Peyer's patch (tissue), 4 donors: ENCODE measurements at regions not wholly inside any gene's neighbourhood (a gene's known extent, or its start where the extent isn't known, plus 50 kb on each side); places are given as distances from the start of the nearest gene placed in this dataset.

Experiments
- POLR2A ChIP-seq, 2 donors: fragments of 450-650 bp; IDR thresholded peaks; one replicate each; pipeline ENCODE4 v1.5.1; 2017; ENCODE audit warnings: antibody characterized with exemption in 2 of 2, mild to moderate bottlenecking in 2 of 2, moderate library complexity in 2 of 2
- TF ChIP-seq, protein P1 (sequence below), 6 experiments: fragments of 450-650 bp in 4 of 6; fragments of 200-600 bp in 2 of 6; sonication (generic) in 1 of 6; IDR thresholded peaks; one replicate each; pipeline ENCODE4 v1.5.1; 2017 to 2019; ENCODE audit warnings: antibody characterized with exemption in 6 of 6, mild to moderate bottlenecking in 3 of 6, moderate library complexity in 1 of 6

DNA sequence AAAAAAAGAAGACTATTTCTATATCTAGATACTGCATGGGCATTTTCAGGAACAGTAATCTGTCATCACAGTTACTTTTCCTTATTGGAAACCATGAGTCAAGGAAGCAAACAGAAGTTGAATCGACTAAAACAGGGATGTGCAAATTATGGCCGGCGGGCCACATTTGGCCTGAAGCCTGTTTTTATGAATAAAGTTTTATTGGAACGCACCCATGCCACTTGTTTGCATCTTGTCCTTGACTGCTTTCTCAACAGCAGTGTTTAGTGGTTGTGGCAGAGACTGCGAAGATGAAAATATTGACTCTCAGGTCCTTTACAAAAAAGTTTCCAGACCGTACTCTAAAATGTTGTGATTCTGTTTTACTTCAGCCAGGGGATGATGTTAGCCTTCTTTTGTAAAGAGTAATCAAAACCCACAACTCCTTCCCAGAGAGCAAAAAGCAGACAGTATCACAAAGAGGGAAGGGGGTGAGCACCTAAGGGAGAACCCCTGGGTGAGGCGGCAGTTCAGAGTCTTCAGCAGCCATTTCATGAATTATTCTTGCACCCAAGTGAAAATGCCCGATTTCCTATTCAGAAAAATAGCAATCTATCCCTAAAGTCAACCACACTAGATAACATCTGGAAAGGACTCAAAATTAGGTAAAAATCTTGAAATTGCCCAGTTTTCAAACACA is 190.4 kb downstream of the MYLK4 start:
- TF ChIP-seq, protein P1, sequence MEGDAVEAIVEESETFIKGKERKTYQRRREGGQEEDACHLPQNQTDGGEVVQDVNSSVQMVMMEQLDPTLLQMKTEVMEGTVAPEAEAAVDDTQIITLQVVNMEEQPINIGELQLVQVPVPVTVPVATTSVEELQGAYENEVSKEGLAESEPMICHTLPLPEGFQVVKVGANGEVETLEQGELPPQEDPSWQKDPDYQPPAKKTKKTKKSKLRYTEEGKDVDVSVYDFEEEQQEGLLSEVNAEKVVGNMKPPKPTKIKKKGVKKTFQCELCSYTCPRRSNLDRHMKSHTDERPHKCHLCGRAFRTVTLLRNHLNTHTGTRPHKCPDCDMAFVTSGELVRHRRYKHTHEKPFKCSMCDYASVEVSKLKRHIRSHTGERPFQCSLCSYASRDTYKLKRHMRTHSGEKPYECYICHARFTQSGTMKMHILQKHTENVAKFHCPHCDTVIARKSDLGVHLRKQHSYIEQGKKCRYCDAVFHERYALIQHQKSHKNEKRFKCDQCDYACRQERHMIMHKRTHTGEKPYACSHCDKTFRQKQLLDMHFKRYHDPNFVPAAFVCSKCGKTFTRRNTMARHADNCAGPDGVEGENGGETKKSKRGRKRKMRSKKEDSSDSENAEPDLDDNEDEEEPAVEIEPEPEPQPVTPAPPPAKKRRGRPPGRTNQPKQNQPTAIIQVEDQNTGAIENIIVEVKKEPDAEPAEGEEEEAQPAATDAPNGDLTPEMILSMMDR (IDR thresholded peaks at IDR 0.05), result no peak
- TF ChIP-seq POLR2A (IDR thresholded peaks at IDR 0.05), result no peak
